ENCODE measurements at regions not wholly inside any gene's neighbourhood (a gene's known extent, or its start where the extent isn't known, plus 50 kb on each side); places are given as distances from the start of the nearest gene placed in this dataset.

GRCh38 chr6:18335948-18336347, 51.2 kb upstream of the RNF144B start:
- Mint-ChIP-seq H3K27me3 (no peaks in the 10 kb centered on the region), H3K27ac (no peak overlapping the region), H3K4me3 (no peak overlapping the region), H3K9me3 (no peaks in the 10 kb centered on the region), H3K4me1 (no peaks in the 10 kb centered on the region)
- no peak for ATAC-seq
- no peak for DNase-seq

GRCh38 chr6:18334251-18334650, 52.9 kb upstream of the RNF144B start:
- no peak for ATAC-seq
- H3K4me1 Mint-ChIP-seq = no peaks in the 10 kb centered on the region
- no peak overlapping the region for H3K27ac Mint-ChIP-seq

GRCh38 chr6:18330548-18331081, 56.5 kb upstream of the RNF144B start:
- no peak overlapping the region for H3K4me3 Mint-ChIP-seq
- peaks cover 6% of the 10 kb centered on the region for H3K27me3 Mint-ChIP-seq
- H3K9me3 Mint-ChIP-seq = no peaks in the 10 kb centered on the region
- H3K27ac Mint-ChIP-seq = no peak overlapping the region
- H3K4me1 Mint-ChIP-seq = no peaks in the 10 kb centered on the region
- ATAC-seq (no peak), DNase-seq (no peak)

More at GRCh38 chr6:18334251-18334650, 52.9 kb upstream of the RNF144B start:
- Mint-ChIP-seq H3K27me3 (no peaks in the 10 kb centered on the region), H3K4me3 (no peak overlapping the region), H3K9me3 (no peaks in the 10 kb centered on the region)
- DNase-seq = no peak

DNA sequence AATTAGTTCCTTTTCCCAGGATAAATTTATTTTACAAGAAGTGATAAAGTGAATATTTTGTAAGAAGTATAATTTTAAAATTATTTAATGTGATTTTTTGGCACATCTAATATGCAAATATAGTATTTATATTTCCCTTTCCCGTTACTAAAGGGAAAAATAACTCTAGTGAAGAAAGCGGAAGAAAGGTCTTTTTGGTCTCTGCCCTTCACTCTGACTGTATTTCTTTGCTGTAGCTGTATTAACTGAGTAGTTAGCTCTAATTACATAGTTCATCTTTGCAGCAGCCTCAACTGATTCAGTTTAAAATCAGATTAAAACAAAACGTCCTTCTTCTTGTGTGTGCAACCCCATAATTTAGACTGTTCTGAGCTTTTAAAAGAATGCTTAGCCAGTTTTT, 57.4 kb upstream of the RNF144B start:
- H3K9me3 Mint-ChIP-seq = no peaks in the 10 kb centered on the region
- no peaks in the 10 kb centered on the region for H3K4me1 Mint-ChIP-seq

DNA sequence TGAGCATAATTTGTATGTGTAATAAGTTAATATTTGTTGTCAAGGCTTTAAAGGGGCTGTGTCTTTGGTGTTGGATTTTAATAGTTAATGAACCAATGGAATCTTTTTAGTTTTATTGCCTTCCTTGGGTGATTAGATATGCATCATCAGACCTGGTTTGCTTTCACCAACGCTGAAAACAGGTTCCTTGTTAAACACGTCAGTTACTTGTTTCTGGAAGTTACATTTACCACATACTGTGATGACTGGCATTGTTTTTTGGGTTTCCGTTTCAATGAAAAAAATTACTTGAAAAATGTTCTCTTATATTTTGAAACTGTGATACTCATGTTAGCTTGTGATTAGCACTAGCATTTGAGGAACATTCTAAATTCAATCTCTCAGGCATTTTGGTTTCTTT, 58.6 kb upstream of the RNF144B start:
- ATAC-seq (no peak), DNase-seq (no peak)
- Mint-ChIP-seq H3K4me1 (no peaks in the 10 kb centered on the region), H3K27me3 (peaks cover 15% of the 10 kb centered on the region), H3K9me3 (no peaks in the 10 kb centered on the region), H3K27ac (no peak overlapping the region), H3K4me3 (no peak overlapping the region)

More for the DNA sequence above, 57.4 kb upstream of the RNF144B start:
- Mint-ChIP-seq H3K27me3 (peaks cover 13% of the 10 kb centered on the region), H3K4me3 (no peak overlapping the region), H3K27ac (no peak overlapping the region)
- ATAC-seq = no peak
- no peak for DNase-seq

DNA sequence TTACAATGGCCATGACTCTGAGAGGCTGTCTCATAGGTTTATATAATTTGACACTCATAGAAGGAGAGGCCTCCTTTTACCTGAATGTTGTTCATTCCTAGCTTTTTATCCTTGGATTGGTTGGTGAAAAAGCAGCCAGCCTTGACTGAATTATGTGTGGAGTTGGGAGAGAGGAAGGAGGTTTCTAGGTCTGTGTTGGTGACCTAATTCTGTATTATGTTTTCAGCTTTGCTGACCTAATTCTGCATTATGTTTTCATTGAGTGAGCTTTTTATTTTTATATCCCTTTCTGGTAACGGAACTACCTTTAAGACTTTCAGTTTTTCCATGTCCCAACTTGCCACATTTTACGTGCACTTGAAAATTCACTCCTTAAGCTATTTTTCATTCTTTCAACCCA, 59.1 kb upstream of the RNF144B start:
- no peak overlapping the region for H3K4me3 Mint-ChIP-seq
- no peak overlapping the region for H3K27ac Mint-ChIP-seq
- H3K4me1 Mint-ChIP-seq = no peaks in the 10 kb centered on the region
- no peaks in the 10 kb centered on the region for H3K9me3 Mint-ChIP-seq
- DNase-seq (no peak), ATAC-seq (no peak)
- H3K27me3 Mint-ChIP-seq = peaks cover 15% of the 10 kb centered on the region

DNA sequence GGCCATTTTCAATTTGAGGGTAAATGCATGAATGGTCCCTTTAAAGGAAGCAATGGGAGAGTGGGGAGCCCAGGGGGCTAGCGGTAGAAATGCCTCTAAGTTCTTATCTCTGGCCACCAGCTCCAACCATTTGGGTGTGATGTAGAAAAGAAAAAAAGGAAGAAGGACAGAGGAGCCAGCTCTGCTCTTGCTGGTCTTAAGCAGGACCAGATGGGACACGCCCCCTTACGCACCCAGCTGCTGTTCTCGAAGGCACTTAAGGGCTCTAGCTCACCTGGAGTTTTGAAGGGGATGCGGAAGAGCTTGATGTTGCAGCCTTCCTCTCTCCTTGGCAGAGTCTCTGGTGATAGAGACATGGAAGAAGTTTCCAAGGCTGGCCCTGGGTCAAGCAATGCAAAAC, 59.5 kb upstream of the RNF144B start:
- Mint-ChIP-seq H3K27ac (no peak overlapping the region), H3K27me3 (peaks cover 15% of the 10 kb centered on the region), H3K4me3 (no peak overlapping the region), H3K9me3 (no peaks in the 10 kb centered on the region), H3K4me1 (no peaks in the 10 kb centered on the region)
- ATAC-seq (no peak), DNase-seq (no peak)

GRCh38 chr6:18326980-18327379, 60.2 kb upstream of the RNF144B start:
- Mint-ChIP-seq H3K9me3 (no peaks in the 10 kb centered on the region), H3K27me3 (peaks cover 15% of the 10 kb centered on the region), H3K4me3 (no peak overlapping the region), H3K27ac (no peak overlapping the region), H3K4me1 (no peaks in the 10 kb centered on the region)
- DNase-seq = no peak
- no peak for ATAC-seq

DNA sequence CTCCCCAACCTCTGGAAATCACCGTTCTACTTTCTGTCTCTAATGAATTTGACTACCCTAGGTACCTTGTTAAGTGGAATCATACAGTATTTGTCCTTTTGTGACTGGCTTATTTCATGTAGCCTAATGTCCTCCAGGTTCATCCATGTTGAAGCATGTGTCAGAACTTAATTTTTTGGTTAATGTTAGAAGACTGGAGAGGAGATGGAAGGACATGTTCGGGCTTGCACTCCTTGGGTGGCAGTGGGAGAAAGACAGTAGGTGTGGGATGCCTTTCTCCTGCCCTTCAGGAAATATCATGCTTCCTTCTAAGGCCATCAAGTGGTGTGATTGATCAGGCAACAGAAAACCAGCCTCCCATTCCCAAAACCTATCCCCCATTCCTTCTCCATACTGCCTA, 61.1 kb upstream of the RNF144B start:
- Mint-ChIP-seq H3K4me3 (no peak overlapping the region), H3K4me1 (no peaks in the 10 kb centered on the region), H3K27me3 (peaks cover 15% of the 10 kb centered on the region), H3K9me3 (no peaks in the 10 kb centered on the region), H3K27ac (no peak overlapping the region)
- ATAC-seq = no peak
- DNase-seq = no peak

DNA sequence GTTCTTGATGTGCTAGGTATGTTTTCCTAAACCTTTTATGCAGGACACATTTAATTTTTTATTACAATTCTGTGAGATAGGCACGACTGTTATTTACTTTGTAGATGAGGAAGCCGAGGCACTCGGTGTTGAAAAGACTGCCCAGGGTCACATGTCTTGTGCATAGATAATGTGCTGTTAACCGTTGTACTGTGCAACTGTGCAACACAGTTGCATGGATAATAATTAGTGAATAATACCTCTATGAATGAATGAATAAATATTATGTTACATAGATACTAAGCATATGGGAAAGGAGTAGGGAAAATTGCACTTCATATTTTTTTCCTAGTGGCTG, 60.3 kb upstream of the DEK start:
- Mint-ChIP-seq H3K27ac (no peak overlapping the region), H3K4me1 (no peaks in the 10 kb centered on the region), H3K4me3 (no peak overlapping the region), H3K9me3 (no peaks in the 10 kb centered on the region), H3K27me3 (peaks cover 15% of the 10 kb centered on the region)
- no peak for DNase-seq
- ATAC-seq = no peak

DNA sequence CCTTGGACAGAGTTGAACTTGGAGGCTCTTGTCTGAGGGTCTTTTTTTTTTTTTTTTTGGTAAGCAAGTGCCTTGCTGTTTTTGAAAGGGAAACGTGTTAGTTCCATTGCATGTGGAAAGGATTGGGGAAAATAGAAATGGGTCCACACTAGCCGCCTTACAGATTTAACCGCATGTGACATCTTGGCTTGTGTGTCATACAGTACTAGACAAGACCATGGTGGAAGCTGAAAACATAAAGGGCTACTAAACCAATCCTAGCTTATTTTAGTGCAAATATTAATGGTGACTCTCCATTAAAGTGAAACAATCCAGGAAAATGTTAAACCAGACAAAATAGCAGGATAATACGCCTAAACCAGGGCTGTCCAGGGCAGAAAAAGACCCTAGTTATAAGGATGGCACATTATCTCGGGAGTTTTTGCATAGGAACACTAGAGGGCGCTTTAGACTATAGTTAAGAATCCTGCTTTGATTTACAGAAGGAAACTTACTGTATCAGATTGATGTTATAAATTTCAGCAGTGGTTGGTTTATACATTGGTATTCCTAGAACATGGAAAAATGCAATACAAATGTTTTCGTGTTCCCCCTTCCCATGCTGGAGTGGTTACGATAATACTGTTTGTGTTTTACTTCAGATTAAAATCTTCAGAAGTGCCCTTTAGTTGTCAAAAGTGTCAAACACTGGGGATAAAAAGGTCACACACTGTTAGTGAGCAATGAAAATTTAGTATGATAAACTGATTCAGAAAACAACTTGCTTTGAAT, 59.8 kb upstream of the DEK start:
- Mint-ChIP-seq H3K4me3 (no peak overlapping the region), H3K4me1 (no peaks in the 10 kb centered on the region), H3K9me3 (no peaks in the 10 kb centered on the region), H3K27ac (no peak overlapping the region), H3K27me3 (peaks cover 15% of the 10 kb centered on the region)
- DNase-seq (peak in 1 of 2 donors; percentile 15), ATAC-seq (peak; percentile 57)

GRCh38 chr6:18317850-18318249, 53.5 kb upstream of the DEK start:
- Mint-ChIP-seq H3K4me1 (no peaks in the 10 kb centered on the region), H3K27ac (no peak overlapping the region), H3K9me3 (no peaks in the 10 kb centered on the region), H3K4me3 (no peak overlapping the region), H3K27me3 (peaks cover 12% of the 10 kb centered on the region)
- no peak for ATAC-seq
- DNase-seq = no peak

- ATAC-seq (no peak), DNase-seq (no peak)
- H3K4me1 Mint-ChIP-seq = no peaks in the 10 kb centered on the region
- H3K27ac Mint-ChIP-seq = no peak overlapping the region
- peaks cover 21% of the 10 kb centered on the region for H3K27me3 Mint-ChIP-seq
- H3K4me3 Mint-ChIP-seq = no peak overlapping the region
- H3K9me3 Mint-ChIP-seq = peaks cover 0 to 2% of the 10 kb centered on the region in 2 donors
These were observed 50.1 kb upstream of the DEK start for GRCh38 chr6:18314317-18314997.
